Spleen (tissue), 11 donors: ENCODE measurements at regions not wholly inside any gene's neighbourhood (a gene's known extent, or its start where the extent isn't known, plus 50 kb on each side); places are given as distances from the start of the nearest gene placed in this dataset.

Source experiments
- DNase-seq: peaks from one replicate; pipeline ENCODE4 v3.0.0-alpha.2; 2020
- H3K27ac ChIP-seq, 8 donors: fragments of 200-600 bp; sonication (generic) in 7 of 8; 1 replicate in 4 of 8; 2 replicates in 4 of 8; pipeline versions ENCODE4 v1.5.0 to v1.8.0; 2016 to 2021; ENCODE audit warnings: inconsistent platforms in 4 of 8, mild to moderate bottlenecking in 4 of 8, moderate library complexity in 1 of 8
- H3K27me3 ChIP-seq, 7 donors: fragments of 200-600 bp; sonication (generic) in 6 of 7; replicated peaks in 1 of 7; 1 replicate in 4 of 7; 2 replicates in 3 of 7; pipeline versions ENCODE4 v1.5.0 to v1.8.0; 2016 to 2021; ENCODE audit warnings: inconsistent platforms in 3 of 7, mild to moderate bottlenecking in 1 of 7
- H3K36me3 ChIP-seq, 6 donors: fragments of 200-600 bp; sonication (generic) in 5 of 6; 1 replicate in 4 of 6; 2 replicates in 2 of 6; pipeline versions ENCODE4 v1.5.0 to v1.8.0; 2016 to 2021; ENCODE audit warnings: inconsistent platforms in 2 of 6
- H3K4me1 ChIP-seq, 6 donors: fragments of 200-600 bp; sonication (generic) in 5 of 6; 1 replicate in 3 of 6; 2 replicates in 3 of 6; pipeline versions ENCODE4 v1.5.0 to v1.8.0; 2016 to 2021; ENCODE audit warnings: inconsistent platforms in 3 of 6
- H3K4me3 ChIP-seq, 8 donors: fragments of 200-600 bp; sonication (generic) in 7 of 8; 1 replicate in 4 of 8; 2 replicates in 4 of 8; pipeline versions ENCODE4 v1.5.0 to v1.8.0; 2016 to 2021; ENCODE audit warnings: inconsistent platforms in 4 of 8, mild to moderate bottlenecking in 4 of 8, moderate library complexity in 2 of 8
- H3K9me3 ChIP-seq, 8 donors: fragments of 200-600 bp; sonication (generic) in 7 of 8; 1 replicate in 4 of 8; 2 replicates in 4 of 8; pipeline versions ENCODE4 v1.5.0 to v1.8.0; 2016 to 2021; ENCODE audit warnings: inconsistent platforms in 4 of 8
- CTCF ChIP-seq, 11 experiments: fragments of 200-600 bp in 7 of 11; fragments of 450-650 bp in 4 of 11; sonication (generic) in 4 of 11; IDR thresholded peaks in 8 of 11; conservative IDR thresholded peaks in 3 of 11; 1 replicate in 7 of 11; 2 replicates in 4 of 11; pipeline versions ENCODE4 v1.4.0 to v1.8.0; 2016 to 2021; ENCODE audit warnings: antibody characterized with exemption in 11 of 11, inconsistent platforms in 4 of 11, mild to moderate bottlenecking in 1 of 11
- POLR2A ChIP-seq, 3 donors: fragments of 450-650 bp; IDR thresholded peaks; one replicate each; pipeline ENCODE4 v1.5.1; 2017; ENCODE audit warnings: antibody characterized with exemption in 3 of 3, mild to moderate bottlenecking in 1 of 3
- POLR2AphosphoS5 ChIP-seq, 3 donors: sonication (generic); formaldehyde crosslinking; IDR thresholded peaks; one replicate each; pipeline ENCODE4 v1.5.1; 2017; ENCODE audit warnings: antibody characterized with exemption in 3 of 3
- WGBS, 5 donors: extraction: QIAGEN DNeasy Blood & Tissue Kit in 3 of 5; methylation state at CpG; one replicate each; pipeline versions ENCODE4 v1.1.5 to v1.1.7; 2013 to 2018; 5-methylcytosine and 5-hydroxymethylcytosine counted together
- intact Hi-C: fragments of 100-400 bp; cut with DNase I; formaldehyde crosslinking; loops from one replicate; pipeline ENCODE4 v1.15.0; 2023; ENCODE audit warnings: low total_unique reads
- donor health status: healthy with polysubstance abuse.
- donor health status: DM: no; HTN: no; CAD: no; lungs with moderate emphysema.
- donor health status: DM: no; HTN: no; CAD: no.
- donor health status: Bipolar disorder and iron deficiency.
- donor health status: healthy.
- donor health status: DM: no; HTN: no; CAD: no.
- donor health status: DM: yes; HTN: yes; CAD: no.

- no peak for TF ChIP-seq POLR2A (IDR thresholded peaks at IDR 0.05)
- peak in 1 of 3 donors; percentile 52 for TF ChIP-seq POLR2AphosphoS5 (IDR thresholded peaks at IDR 0.05)
- Histone ChIP-seq H3K36me3 (no peaks in the 10 kb centered on the region), H3K27me3 (no peaks in the 10 kb centered on the region), H3K27ac (peak overlapping the region in 7 of 8 donors; percentile 19 to 89 (median 87)), H3K4me3 (no peak overlapping the region), H3K9me3 (no peaks in the 10 kb centered on the region), H3K4me1 (peaks cover 11 to 55% (median 49%) of the 10 kb centered on the region in 6 donors)
- peak; percentile 84 for DNase-seq
- 45 to 58% (median 55%) methylated on average over 4 of the region's 4 CpGs for WGBS, 5 donors
- intact Hi-C loops: no loop called here
Observed at GRCh38 chr12:47318963-47319362, 239.2 kb upstream of the AMIGO2 start.

GRCh38 chr12:47317175-47317915, 237.6 kb upstream of the AMIGO2 start:
- intact Hi-C loops: no loop called here
- H3K4me1 ChIP-seq: peaks cover 11 to 72% (median 63%) of the 10 kb centered on the region in 6 donors
- 30 to 52% (median 39%) methylated on average over 11 of the region's 11 CpGs for WGBS, 5 donors
- H3K9me3 ChIP-seq: no peaks in the 10 kb centered on the region
- TF ChIP-seq POLR2A (IDR thresholded peaks at IDR 0.05) (no peak), CTCF (IDR thresholded peaks at IDR 0.05 in 8 of 11, conservative IDR thresholded peaks at IDR 0.05 in 3 of 11) (peak in 4 of 11 experiments; percentile 16 to 55 (median 34)), POLR2AphosphoS5 (IDR thresholded peaks at IDR 0.05) (peak in 1 of 3 donors; percentile 25)
- peak; percentile 79 for DNase-seq
- peak overlapping the region; percentile 67 to 89 (median 86) for H3K27ac ChIP-seq
- H3K36me3 ChIP-seq: no peaks in the 10 kb centered on the region
- peak overlapping the region in 4 of 8 donors; percentile 2 to 52 (median 12) for H3K4me3 ChIP-seq
- no peaks in the 10 kb centered on the region for H3K27me3 ChIP-seq

GRCh38 chr12:47316609-47317049, 236.9 kb upstream of the AMIGO2 start:
- Histone ChIP-seq H3K27ac (peak overlapping the region; percentile 67 to 89 (median 86)), H3K4me3 (peak overlapping the region in 3 of 8 donors; percentile 2 to 52 (median 13)), H3K9me3 (no peaks in the 10 kb centered on the region), H3K27me3 (no peaks in the 10 kb centered on the region), H3K36me3 (no peaks in the 10 kb centered on the region), H3K4me1 (peaks cover 11 to 74% (median 64%) of the 10 kb centered on the region in 6 donors)
- TF ChIP-seq CTCF (IDR thresholded peaks at IDR 0.05 in 8 of 11, conservative IDR thresholded peaks at IDR 0.05 in 3 of 11): no peak
- no peak for TF ChIP-seq POLR2AphosphoS5 (IDR thresholded peaks at IDR 0.05)
- no peak for TF ChIP-seq POLR2A (IDR thresholded peaks at IDR 0.05)
- intact Hi-C loops: no loop called here
- no peak for DNase-seq
- 42 to 77% (median 55%) methylated on average over 2 of the region's 2 CpGs for WGBS, 5 donors

GRCh38 chr12:47314996-47315395, 235.2 kb upstream of the AMIGO2 start:
- no peaks in the 10 kb centered on the region for H3K27me3 ChIP-seq
- H3K4me3 ChIP-seq: no peak overlapping the region
- WGBS, 5 donors: 82 to 97% (median 93%) methylated on average over 1 of the region's 1 CpG
- no peaks in the 10 kb centered on the region for H3K36me3 ChIP-seq
- peaks cover 11 to 71% (median 64%) of the 10 kb centered on the region in 6 donors for H3K4me1 ChIP-seq
- DNase-seq: no peak
- TF ChIP-seq CTCF (IDR thresholded peaks at IDR 0.05 in 8 of 11, conservative IDR thresholded peaks at IDR 0.05 in 3 of 11) (no peak), POLR2A (IDR thresholded peaks at IDR 0.05) (no peak), POLR2AphosphoS5 (IDR thresholded peaks at IDR 0.05) (no peak)
- intact Hi-C loops: no loop called here
- peak overlapping the region in 3 of 8 donors; percentile 0 to 89 (median 15) for H3K27ac ChIP-seq
- H3K9me3 ChIP-seq: no peaks in the 10 kb centered on the region
